Thoracic aorta (tissue), 2 donors: ENCODE measurements at regions not wholly inside any gene's neighbourhood (a gene's known extent, or its start where the extent isn't known, plus 50 kb on each side); places are given as distances from the start of the nearest gene placed in this dataset.

ENCODE experiments used
- ATAC-seq: fragments of 150-250 bp; one replicate; pipeline ENCODE4 v1.8.0; 2017; ENCODE audit warnings: low read depth; ENCODE audit not compliant: insufficient number of reproducible peaks, low FRiP score
- DNase-seq: peaks from one replicate; pipeline ENCODE4 v3.0.0-alpha.2; 2020; ENCODE audit warnings: low spot score
- H3K27ac ChIP-seq, 2 donors: fragments of 200-600 bp; sonication (generic); 1 replicate in 1 of 2; 2 replicates in 1 of 2; pipeline ENCODE4 v1.5.1; 2016; ENCODE audit warnings: mild to moderate bottlenecking in 2 of 2, moderate library complexity in 2 of 2
- H3K27me3 ChIP-seq: fragments of 200-600 bp; sonication (generic); replicated peaks from 2 replicates; pipeline ENCODE4 v1.6.0; 2016; ENCODE audit warnings: mild to moderate bottlenecking; ENCODE audit not compliant: insufficient read depth
- H3K36me3 ChIP-seq: fragments of 200-600 bp; sonication (generic); one replicate; pipeline ENCODE4 v1.5.1; 2016
- H3K4me1 ChIP-seq, 2 donors: fragments of 200-600 bp; sonication (generic); 1 replicate in 1 of 2; 2 replicates in 1 of 2; pipeline versions ENCODE4 v1.5.1 to v1.6.0; 2016; ENCODE audit warnings: low read depth in 2 of 2, mild to moderate bottlenecking in 1 of 2; ENCODE audit not compliant: control insufficient read depth in 1 of 2
- H3K4me3 ChIP-seq: fragments of 200-600 bp; sonication (generic); 2 replicates; pipeline ENCODE4 v1.5.1; 2016; ENCODE audit warnings: mild to moderate bottlenecking
- H3K9me3 ChIP-seq: fragments of 200-600 bp; sonication (generic); 2 replicates; pipeline ENCODE4 v1.5.1; 2016
- TF ChIP-seq, protein P1 (sequence below): fragments of 200-600 bp; sonication (generic); IDR thresholded peaks from one replicate; pipeline ENCODE4 v1.5.1; 2019; ENCODE audit warnings: antibody characterized with exemption

DNA sequence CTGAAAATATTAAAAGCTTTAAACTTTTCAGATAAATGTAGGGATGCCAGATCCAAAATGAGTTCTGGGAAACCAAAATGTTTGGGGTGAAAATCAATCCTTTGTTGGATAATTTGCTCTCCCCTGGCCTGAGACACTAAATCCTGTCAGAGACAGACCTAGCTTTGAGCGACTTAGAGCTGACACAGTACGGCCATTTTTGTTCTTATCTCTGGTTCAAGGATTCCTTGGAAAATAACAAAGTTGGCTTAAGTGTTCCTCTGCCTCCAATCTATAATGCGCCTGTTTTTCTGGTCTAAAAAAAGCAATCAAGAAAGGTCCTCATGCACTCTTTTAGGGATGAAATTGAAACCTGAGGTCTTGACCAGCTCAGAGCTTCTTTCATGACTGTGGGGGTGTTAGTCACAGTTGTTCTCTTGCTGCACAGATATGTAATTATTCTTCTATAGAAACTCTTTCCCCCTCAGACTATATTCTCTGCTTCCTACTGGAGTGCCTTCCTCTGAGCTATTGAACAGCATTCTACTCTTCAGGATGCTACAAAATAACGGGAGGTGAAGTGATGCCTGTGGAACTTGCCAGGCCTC is 52.3 kb upstream of the EGLN3 start:
- no peaks in the 10 kb centered on the region for H3K27me3 ChIP-seq
- DNase-seq: no peak
- TF ChIP-seq, protein P1, sequence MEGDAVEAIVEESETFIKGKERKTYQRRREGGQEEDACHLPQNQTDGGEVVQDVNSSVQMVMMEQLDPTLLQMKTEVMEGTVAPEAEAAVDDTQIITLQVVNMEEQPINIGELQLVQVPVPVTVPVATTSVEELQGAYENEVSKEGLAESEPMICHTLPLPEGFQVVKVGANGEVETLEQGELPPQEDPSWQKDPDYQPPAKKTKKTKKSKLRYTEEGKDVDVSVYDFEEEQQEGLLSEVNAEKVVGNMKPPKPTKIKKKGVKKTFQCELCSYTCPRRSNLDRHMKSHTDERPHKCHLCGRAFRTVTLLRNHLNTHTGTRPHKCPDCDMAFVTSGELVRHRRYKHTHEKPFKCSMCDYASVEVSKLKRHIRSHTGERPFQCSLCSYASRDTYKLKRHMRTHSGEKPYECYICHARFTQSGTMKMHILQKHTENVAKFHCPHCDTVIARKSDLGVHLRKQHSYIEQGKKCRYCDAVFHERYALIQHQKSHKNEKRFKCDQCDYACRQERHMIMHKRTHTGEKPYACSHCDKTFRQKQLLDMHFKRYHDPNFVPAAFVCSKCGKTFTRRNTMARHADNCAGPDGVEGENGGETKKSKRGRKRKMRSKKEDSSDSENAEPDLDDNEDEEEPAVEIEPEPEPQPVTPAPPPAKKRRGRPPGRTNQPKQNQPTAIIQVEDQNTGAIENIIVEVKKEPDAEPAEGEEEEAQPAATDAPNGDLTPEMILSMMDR: no peak
- ATAC-seq: no peak
- H3K36me3 ChIP-seq: no peaks in the 10 kb centered on the region
- no peak overlapping the region for H3K27ac ChIP-seq
- no peaks in the 10 kb centered on the region for H3K9me3 ChIP-seq
- no peak overlapping the region for H3K4me3 ChIP-seq
- no peaks in the 10 kb centered on the region for H3K4me1 ChIP-seq
